ENCODE measurements at regions not wholly inside any gene's neighbourhood (a gene's known extent, or its start where the extent isn't known, plus 50 kb on each side); places are given as distances from the start of the nearest gene placed in this dataset.
"Not testable (repeated sequence)": the region's sequence is repeated elsewhere in the genome, so short reads cannot be mapped to it uniquely, and the experiment has no call there.

DNA sequence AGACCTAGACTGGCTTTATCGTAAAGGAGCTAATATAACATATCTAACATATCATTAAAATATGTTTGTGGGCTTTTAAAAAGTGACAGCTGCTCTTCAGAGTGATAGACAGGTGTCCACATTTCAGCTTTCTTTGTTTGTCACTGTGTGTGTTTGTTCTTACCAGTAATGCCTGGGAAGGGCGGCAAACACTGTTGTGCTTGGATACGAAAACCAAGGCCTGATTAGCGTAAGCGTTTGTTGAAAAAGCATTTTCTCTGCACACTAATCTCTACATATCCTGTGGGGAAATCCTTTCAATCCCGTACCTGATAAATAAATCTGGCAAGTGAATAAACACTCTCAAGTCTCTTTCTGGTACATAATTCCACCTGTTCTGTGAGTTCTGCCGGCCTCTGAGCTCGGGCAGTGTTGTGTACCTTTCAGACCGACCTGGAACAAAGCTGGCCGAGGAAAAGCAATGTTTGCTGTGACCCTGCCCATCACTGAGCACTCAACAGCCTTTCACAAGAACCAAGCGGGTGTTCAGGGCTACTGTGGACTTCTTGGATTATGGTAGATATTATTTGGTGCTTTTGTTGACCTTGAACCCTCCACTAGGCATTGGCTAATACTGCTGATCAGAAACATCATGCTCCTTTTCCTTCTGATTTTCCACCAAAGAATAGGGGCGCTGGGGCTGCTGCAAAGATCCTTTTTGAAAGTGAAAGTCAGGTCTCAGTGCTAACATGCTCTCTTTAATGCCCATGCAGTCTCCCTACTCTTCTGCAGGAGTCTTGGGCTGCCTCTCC lies 100.4 kb downstream of the CD83 start:
- no peak for DNase-seq (ENCODE audit: low read depth)

DNA sequence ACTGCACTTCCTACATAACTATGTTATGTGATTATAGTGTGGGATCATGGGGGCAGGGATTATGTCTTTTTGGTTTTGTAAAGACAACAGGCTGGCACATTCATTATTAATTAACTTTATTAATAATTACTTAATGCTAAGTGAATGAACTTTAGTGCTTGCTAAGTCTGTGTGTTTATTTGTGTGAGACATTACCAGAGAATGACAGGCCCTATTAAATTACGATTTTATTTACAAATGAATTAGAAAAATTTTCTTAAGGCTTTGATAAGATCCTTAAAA lies 100.9 kb downstream of the CD83 start:
- DNase-seq (ENCODE audit: low read depth) = no peak

DNA sequence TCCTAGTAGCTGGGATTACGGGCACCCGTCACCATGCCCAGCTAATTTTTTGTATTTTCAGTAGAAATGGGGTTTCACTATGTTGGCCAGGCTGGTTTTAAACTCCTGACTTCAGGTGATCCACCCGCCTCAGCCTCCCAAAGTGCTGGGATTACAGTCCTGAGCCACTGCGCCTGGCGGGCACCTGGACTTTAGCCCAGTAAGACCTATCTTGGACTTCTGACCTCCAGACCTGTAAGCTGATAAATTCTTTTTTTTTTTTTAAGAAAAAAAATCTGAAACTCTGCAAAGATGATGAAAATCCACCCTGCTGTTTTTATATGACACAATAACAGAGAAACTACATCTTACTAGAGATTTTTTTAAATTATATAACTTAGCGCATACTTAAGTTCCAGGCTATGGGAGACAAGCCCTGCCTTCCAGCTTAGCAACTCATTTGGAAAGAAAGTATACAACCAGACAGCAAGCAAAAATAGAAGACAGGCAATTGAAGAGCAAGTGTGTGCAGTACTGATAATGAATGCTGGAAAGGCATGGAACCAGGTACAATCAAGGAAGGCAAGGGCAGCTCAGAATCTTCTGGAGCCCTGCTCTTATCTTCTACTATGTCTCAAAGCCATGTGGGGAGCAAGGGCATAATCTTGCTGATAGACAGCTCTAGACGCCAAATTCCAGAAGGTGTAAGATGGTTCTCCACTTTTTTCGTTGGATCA lies 104.2 kb downstream of the CD83 start:
- DNase-seq (ENCODE audit: low read depth) = no peak

DNA sequence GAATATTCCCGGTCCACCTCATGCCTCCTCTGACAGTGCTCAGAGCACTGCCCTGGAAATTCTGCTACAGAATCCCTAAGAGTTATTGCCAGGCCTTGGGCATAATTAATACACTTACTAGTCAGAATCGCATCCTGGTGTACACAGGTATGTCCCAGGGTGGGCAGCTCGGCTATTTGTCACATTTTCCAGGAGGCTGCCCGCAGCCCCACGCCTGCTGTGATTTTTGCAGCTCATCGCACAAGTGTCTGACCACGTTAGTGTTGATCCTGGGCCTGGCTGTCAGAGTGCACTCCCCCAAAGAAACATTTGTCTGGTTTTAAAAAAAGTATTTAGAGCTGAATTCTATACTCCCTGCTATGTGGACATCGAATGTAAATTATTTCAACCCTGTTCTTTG lies 105.4 kb downstream of the CD83 start:
- DNase-seq (ENCODE audit: low read depth) = no peak

DNA sequence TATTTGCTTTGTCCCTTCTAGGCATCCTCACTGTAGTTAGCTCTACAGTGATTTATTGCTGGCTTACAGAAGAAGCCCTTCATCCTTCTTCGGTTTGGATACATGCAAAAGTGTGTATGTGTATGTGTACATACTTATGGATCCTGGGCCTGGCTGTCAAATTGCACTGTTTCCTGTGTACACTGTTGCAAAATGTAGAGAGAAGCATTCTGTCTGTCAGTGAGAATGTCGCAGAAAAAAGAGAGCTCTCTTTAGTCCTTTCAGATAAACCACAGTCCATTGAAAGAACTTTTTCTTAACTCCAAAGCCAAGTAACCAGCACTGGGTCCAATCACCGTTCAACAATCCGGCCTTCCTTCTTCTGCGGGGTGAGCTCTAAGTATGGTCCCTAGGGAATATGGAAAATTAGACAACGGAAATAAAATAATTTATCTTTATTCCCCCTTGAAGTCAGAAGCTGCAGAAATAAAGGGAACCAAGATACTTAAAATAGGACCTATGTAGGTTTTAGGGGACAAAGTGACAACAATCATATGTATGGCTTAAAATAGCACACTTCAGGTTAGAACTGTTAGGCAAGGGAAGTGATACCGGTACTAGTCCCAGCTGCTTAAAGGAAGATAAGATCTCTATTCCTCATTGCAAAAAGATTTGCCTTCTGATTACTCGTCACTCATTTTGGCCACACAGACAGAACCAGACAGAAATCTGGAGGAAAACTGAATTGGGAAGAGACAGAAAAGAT lies 107.0 kb downstream of the CD83 start:
- no peak for DNase-seq (ENCODE audit: low read depth)

DNA sequence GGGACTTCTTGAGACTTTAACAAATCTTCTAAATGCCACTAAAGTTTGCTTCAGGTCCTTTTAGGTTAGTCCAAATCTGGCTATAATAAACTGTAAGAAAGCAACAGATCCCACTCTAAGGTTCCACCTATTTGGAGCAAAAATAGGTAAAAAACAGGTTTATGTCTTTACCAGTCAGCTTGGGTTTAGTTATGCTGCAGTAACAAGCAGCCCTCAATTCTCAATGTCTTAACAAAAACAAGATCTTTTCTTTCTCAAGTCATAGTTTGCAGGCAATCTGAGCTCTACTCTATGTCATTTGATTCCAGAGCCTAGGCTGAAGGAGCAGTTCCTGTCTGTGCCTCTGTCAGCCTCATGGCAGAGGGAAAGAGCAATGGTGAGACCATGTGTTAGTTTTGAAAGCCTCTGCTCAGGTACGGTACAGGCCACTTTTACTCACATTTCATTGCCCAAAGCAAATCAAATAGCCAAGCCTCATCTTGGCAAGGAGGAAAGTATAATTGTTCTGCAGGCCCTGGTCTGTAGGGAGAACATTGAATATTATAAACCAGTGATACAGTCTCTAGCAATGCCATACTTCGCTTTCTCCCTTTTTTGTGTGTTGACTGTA lies 108.6 kb downstream of the CD83 start:
- no peak for DNase-seq (ENCODE audit: low read depth)

DNA sequence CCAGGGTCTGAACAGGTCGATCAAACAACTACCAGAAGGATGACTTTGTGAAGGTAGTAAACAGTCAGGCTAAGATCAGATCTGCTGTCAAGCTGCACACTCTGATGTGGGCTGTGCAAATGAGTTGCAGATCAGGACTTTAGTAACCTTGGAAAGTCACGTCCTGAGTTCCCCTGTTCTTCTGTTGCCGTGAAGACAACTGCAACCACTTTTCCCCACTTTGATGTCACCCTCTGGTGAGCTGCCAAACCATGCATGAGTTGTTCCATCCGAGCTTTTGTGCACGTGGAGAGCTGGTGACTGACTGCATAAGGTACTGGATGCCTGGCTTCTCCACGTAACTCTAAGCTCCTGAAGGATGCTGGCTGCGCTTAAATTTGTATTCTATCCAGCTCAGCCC lies 111.0 kb downstream of the CD83 start:
- DNase-seq (ENCODE audit: low read depth) = peak; percentile 62

DNA sequence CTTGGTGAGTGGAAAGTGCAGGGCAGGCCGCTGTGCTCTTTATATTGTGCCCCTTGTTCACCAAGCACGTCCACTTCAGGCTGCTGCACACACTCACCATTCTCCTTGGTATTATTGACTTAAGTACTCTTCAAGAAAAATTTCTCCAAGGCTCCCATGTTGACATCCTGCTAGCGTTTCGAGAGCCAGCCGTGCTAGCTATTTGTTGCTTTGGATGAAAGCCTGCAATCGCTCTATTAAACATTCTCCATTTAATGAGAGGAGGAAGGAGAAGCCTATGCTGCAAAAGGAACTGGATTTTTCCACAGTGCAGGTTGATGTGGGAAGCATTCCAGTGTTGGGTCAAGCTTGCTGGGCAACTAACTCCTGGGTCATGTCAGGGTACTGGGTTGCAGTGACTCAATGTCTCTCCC lies 113.5 kb downstream of the CD83 start:
- DNase-seq (ENCODE audit: low read depth) = no peak

DNA sequence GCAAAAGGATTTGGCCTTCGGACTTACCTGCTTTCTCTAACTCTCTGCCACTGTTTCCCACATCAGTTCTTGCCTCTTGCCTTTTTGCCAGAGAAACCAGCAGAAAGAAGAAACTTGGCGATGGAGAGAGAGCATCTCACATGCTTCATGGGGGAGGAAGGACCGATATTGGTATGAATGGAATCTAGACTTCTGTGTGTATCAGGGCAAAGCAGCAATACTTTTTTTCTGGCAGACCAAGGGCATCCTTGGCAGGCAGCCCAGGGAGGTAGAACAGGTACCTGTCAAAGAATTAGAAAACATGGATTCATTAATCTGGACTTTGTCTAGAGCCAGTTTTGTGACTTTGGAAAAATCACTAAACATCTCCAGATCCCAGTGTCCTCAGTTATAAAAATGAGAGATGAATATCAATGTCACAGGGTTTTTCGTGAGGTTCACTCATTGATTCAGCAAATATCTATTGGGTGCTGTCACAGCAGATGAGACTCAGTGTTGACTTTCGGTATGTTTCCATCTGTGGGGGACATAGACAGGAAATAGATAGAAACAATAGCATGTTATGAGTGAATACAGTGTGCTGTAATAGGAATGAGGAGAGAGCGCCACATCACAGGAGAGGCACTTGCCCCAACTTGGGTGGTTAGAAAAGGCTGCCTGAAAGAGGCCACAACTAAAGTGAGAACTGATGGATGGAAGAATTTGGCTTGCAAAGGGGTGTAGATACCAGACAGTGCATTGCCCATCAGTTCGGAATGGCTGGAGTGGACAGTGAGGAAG lies 114.1 kb downstream of the CD83 start:
- no peak for DNase-seq (ENCODE audit: low read depth)

DNA sequence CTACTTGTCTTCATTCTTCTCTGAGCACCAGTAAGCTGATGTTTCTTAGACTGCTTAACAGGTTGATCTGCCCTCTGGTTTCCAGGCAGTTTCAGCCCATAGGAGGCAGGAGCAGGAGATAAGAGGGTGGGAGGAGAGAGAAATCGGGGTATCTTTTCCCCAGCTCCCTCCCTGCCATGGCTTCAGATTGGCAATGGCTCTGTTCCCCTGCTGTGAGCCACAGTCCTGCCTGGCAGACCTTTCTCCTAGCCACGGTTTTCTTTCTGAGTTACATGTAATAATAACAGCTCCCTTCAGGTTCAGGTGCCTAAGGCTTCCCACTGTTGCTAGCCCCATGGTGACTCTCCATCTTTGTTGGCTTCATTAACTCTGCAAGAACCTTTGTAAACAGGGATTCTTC lies 115.3 kb downstream of the CD83 start:
- DNase-seq (ENCODE audit: low read depth) = no peak

DNA sequence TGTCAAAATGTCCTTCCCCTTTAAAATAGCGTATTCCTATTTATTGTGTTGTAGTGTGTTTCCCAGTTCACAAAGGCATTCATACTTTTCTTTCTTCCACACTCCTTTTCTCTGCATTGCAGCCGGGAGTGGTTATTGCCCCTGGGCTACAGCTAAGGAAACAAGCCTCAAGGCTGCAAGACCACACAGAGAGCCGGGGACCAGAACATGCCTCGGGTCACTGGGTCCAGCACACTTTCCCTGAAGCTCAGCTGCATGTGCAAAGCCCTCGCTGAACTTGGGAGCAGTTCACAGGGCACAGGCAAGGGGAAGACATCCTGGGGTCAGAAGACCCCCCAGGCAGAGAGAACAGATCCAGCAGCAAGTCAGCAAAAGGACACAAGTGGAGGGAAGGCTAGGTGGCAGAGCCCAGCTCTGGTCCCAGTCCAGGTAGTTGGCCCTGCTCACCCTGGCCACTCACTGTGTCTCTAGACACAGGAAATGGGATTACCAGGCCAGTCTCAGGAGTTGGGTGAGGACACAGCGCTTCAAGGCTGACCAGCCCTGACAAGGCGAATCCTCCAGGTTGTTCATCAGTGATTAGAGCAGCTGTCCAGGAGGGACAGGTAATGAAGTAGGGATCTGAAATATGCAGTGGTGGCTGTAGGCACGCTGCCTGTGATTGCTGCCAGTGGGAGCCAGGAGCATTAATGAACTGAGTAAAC lies 118.2 kb downstream of the CD83 start:
- DNase-seq (ENCODE audit: low read depth) = no peak

DNA sequence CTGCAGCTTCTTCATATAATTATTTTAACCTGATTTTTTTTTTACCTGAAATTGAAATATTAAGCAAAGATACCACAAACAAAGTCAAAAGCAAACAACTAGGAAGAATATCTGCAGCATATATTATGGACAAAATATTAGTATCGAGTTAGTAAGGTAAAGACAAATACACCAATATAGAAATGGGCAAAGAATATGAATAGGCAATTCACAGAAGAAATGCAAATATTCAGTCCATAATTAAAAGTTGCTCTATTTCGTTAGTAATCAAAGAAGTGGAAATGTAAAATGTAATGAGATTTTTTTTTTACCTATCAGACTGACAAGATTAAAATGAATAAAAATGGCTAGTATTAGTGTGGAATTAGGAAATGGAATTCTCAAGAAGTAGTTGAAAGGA lies 121.5 kb downstream of the CD83 start:
- DNase-seq (ENCODE audit: low read depth) = no peak

DNA sequence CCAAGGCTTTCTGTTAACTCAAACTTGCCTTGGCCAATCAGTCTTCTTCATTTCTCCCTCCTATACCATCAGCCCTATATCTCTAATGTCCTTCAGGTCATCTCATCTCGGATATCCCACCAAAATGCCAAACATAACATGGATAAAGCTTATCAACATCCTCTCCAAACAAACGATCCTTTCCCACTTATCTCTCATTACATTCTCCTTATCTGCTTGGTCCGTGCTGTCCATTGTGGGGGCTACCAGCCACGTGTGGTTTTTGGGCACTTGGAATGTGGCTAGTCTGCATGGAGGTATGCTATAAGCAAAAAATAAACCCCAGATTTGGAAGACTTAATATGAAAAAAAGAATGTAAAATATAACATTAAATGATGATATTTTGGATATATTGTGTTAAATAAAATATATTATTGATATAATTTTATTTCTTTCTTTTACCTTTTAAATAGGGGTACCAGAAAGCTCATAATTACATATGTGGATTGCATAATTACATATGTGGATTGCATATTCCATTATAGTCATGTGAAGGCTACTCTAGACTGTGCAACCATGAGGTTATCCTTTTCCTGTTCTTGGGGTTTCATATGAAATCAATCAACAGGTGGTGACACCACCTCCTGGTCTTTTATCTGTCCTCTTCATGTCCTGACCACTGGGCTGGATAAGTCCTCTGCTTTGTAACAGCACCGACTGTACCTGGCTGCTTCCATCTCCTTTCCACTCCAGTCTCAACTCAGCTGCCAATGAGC lies 123.0 kb downstream of the CD83 start:
- no peak for DNase-seq (ENCODE audit: low read depth)

DNA sequence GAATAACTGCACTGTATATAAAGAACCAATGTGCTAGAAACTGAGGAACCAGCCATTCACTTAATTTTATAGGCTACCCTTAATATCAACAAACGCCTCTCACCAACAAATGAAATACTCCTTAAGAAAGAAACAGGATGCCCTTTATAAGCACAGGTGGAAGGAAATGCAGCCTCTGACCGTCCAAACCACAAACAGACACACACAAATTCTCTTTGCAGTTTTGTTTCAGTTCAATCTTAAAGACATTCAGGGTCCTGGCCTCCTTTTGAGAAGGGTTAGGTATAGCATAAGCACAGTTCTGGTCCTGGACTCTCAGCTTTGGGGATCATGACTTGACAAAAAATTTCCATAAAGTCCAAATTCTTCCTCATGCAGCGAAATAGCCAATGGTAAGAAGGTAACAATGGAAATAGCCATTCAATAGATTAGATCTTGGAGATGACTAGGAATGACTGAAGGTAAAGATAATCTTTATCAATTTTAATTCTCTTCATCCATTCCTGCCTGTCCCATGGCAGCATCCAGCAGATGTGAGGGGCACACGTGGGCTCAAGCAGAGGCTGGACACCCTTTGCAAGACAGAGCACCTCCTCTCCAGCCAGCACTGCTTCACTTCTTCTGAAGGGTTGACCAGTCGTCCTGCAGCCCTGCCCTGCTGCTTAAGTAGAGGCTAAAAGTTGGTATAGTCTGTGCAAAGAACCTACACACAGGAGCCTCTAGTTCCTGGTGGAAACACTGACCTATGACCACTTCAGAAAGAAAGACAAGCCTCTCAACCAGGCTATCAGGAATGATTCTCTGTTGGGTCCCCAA lies 123.9 kb downstream of the CD83 start:
- DNase-seq (ENCODE audit: low read depth) = no peak

DNA sequence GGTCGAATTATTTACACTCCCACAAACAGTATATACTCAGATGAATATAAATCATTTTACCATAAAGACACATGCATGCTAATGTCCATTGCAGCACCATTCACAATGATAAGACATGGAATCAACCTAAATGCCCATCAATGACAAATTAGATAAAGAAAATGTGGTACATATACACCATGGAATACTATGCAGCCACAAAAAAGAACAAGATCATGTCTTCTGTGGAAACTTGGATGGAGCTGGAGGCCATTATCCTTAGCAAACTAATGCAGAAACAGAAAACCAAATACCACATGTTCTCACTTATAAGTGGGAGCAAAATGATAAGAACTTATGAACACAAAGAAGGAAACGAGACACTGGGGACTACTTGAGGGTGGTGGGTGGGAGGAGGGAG lies 125.3 kb downstream of the CD83 start:
- not testable (repeated sequence) for DNase-seq (ENCODE audit: low read depth)

DNA sequence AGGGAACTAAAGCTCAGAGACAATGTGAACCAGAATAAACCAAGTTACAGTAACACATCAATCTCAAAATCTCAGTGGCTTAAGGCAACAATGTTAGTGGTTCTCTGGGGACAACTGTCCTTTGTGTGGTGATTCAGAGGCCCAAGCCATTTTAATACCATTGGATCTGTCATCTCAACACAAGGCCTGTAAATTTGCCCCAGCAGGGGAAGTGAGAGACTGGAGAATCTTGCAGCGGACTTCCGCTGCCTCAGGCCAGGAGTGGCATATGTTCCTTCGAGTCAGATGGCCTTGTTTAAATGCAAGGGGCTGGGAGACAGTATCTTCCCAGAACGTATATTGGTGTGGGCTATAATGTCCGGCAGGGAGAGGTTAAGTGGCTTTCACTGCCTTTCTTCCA lies 126.0 kb downstream of the CD83 start:
- DNase-seq (ENCODE audit: low read depth) = no peak

DNA sequence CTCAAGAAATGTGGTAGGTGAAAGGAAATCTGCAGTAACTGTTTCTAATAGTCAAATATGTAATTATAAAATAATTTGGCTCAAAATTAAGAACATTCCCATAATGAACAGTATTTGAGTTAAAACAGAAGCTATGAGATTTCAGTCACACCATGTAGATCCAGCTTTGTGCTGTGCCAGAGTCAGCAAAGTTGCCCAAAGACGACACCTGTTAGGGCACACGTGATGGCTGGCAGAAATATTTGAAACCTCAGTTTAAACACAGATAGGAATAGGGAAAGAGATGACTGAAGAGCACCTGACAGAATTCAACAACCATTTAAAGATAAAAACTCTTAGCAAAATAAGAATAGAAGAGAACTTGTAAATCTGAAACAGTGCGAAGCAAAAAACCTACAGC lies 129.3 kb downstream of the CD83 start:
- DNase-seq (ENCODE audit: low read depth) = no peak

DNA sequence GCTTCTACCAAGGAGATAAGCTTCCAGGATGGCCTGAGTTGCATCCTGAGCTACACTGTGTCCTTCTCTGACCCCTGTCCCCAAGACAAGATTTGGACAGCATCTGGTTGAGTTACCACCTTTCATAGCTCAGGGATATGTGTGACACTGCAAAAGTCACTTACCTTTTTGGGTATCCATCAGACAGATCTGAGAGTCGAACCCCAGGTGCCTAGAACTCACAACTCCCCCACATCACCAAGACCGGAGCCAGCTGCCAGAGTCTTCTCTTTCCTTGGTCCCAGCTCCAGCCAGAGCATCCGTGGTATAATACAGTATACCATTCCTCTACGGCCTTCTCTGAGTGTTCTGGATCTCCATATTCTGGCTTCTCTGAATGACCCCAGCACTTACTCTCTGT lies 133.0 kb downstream of the CD83 start:
- DNase-seq (ENCODE audit: low read depth) = no peak

DNA sequence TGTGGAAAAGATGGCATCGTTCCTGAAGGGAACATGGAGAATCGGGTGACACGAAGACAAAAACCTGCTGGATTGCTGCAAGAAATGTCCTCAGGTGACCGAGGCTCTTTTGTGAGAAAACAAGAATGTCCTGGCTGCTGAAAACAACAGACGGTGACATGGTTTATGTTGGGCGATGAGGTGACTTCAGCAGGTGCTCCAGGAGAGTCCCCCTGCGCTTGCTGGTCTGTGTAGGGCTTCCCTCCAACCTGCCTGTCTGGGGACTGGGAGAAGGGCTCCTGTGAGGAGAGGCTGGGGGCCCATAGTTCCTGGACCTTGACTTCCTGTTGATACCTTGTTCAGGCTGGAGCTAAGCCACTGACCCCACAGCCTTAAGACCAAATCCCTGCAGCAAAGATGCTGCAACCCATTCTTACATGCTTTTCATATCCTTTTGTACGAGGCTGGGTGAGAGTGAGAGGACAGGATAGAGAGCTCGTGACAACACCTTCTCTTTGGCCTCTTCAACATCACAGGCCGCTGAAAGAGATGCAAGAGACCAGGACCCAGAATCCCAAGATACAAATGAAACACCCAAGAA lies 134.8 kb downstream of the CD83 start:
- no peak for DNase-seq (ENCODE audit: low read depth)

Data from GM04504 (cell line).